ENCODE measurements at regions not wholly inside any gene's neighbourhood (a gene's known extent, or its start where the extent isn't known, plus 50 kb on each side); places are given as distances from the start of the nearest gene placed in this dataset.

DNA sequence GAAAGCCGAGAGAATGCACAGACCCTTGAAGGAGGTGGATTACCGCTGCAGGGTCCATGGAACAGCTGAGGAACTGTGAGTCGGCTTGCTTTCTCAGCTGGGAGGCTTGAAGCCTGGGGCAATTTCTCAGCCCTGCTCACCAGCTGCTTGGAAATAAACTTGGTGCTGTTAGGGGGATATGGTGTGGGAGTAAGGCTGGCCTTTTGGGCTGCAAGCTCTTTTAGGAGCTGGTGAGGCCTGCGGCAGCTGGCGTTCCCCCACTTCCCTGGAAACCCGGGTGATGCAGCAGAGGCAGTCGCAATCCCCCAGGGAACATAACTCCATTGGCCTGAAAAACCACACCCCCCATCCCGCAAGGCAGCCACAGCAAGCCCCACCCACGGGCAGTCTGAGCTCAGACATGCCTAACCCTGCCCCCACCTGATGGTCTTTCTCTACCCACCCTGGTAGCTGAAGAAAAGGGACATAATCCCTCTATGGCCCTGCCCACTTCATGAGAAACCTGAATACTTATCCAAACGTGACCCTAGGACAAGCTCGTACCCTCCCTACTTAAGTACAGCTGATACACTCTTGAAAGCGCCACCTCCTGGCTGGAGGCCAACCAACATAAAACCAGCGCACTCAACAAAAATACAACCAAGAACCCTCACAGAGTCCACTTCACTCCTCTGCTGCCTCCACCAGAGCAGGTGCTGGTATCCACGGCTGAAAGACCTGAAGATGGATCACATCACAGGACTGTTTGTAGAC is 1995.8 kb downstream of the NCAM2 start:
- TF ChIP-seq CTCF (IDR thresholded peaks at IDR 0.05), result no peak
- TF ChIP-seq EP300 (IDR thresholded peaks at IDR 0.05), result no peak
